NCI-H748 treated with DMSO at 0.1 percent for 48 hours (cell line): ENCODE measurements at regions not wholly inside any gene's neighbourhood (a gene's known extent, or its start where the extent isn't known, plus 50 kb on each side); places are given as distances from the start of the nearest gene placed in this dataset.
A peak's percentile ranks its signal among the peaks of the same experiment; 100 is the strongest.
"Not testable (repeated sequence)": the region's sequence is repeated elsewhere in the genome, so short reads cannot be mapped to it uniquely, and the experiment has no call there.

Experiments
- DNase-seq: peaks from one replicate; lab custom pipeline; 2025; lab: John Stamatoyannopoulos, UW

- DNase-seq, result no peak
These were observed 361.3 kb upstream of the MTNR1B start for GRCh38 chr11:92607969-92608722.

- no peak for DNase-seq
These were observed 358.3 kb upstream of the MTNR1B start for GRCh38 chr11:92611157-92611556.

DNA sequence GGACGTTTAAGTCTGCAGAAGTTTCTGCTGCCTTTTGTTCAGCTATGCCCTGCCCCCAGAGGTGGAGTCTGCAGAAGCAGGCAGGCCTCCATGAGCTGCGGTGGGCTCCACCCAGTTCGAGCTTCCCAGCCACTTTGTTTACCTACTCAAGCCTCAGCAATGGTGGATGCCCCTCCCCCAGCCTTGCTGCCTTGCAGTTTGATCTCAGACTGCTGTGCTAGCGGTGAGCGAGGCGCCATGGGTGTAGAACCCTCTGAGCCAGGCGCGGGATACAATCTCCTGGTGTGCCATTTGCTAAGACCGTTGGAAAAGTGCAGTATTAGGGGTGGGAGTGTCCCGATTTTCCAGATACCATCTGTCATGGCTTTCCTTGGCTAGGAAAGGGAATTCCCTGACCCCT, 351.4 kb upstream of the MTNR1B start:
- not testable (repeated sequence) for DNase-seq

DNA sequence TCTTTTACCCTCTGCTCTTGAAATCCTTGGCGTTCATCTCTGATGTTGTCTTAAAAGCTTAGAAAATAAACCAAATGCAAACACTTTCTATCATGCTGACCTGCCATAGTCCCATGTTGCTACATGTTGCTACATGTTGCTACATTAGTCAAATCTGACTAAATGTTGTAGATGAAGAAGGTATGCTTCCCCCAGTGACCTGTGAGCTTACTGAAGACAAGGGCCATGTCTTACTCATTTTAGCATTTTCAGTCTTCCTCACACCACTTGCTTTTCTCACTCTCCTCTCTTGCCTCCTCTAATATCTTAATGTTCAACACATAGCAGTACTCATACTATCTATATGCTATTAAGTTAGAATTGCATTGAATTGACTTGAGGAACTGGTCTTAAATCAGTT, 346.4 kb upstream of the MTNR1B start:
- DNase-seq, result no peak

DNA sequence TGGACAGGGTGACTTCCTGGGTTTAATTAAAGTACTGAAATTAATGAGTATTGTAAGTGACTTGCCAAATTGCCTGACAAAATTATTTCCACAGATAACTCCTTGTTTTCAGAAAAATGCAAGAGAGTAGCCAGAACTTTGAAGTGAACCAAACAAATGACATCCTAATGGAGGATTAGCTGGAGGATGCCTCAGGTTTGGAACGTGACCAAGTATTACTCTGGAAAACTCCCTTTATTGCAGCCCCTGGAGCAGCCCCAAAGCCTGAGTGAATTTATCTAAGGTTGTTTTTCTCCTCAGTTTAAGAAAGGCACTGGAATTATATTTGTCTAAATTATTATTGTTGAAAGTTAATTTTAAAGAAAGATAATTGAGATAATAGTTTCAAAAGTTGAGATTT, 343.6 kb upstream of the MTNR1B start:
- no peak for DNase-seq

DNA sequence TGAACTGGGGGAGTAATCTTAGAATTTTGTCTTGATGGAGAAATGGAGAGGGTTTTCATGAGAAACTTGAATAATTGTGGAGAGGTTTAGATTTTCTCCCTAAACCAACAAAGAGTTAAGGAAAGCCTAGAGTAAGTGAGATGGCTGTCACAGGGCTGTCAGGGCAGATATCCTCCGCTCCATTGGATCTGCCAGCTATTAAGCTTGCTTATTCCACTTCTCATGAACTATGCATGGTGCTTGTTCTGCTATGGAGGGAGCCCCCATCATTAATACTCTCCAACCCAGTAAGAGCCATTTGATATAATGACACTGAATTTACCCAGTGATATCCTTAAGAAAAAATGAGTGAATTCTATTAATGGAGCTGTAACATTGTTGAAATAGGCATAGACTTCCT, 342.8 kb upstream of the MTNR1B start:
- DNase-seq, result no peak

- DNase-seq, result no peak
These were observed 341.7 kb upstream of the MTNR1B start for GRCh38 chr11:92627615-92628256.

- peak; percentile 92 for DNase-seq
These were observed 340.8 kb upstream of the MTNR1B start for GRCh38 chr11:92628401-92629292.

DNA sequence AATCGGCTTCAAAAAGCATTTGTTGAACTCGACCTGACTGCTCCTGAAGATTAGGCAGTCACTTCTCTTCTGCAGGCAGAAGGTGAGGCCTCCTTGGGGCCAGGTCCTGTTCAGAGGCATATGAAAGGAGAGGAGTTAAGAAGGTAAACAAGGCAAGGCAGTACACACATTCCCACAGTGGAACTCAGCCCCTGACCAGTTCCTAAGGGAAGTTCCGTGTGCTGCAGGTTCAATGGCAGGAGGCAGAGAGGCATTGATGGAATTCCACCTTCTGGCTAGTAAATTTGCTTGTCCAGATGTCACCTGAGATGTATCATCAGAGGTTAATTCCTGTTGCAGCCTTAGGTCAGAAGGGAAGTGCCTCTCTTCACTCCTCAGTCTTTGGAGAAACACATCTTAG, 337.0 kb upstream of the MTNR1B start:
- no peak for DNase-seq

GRCh38 chr11:92633820-92634219, 335.6 kb upstream of the MTNR1B start:
- no peak for DNase-seq

DNA sequence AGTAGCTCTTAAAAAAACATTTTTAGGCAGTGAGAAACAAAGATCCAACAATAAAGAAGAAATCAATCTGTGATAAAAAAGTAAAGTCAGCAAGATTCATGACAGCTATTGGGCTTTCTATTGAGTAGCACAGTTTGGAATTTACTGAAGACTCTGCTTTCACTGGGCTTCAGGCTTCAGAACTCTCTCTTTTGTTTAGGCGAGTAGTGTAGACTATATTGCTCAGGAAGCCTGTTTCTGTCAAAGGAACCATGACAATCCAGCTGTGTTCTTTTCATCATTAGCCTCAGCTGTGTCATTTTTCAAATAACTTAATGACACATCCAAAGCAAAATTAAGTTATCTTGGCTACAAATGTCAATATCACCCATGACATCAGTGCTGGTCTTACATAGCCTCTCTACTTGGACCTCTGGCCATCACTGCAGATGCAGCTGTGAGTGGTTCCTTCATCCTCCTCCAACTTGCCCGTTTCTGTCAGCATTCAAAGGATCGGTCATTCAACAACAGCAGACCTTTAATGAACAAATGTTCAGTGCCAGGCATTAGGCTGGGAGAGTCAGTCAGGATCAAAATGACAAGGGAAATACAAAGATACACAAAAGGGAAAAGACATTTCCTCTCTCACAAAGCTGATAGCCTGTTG, 332.8 kb upstream of the MTNR1B start:
- DNase-seq, result no peak

DNA sequence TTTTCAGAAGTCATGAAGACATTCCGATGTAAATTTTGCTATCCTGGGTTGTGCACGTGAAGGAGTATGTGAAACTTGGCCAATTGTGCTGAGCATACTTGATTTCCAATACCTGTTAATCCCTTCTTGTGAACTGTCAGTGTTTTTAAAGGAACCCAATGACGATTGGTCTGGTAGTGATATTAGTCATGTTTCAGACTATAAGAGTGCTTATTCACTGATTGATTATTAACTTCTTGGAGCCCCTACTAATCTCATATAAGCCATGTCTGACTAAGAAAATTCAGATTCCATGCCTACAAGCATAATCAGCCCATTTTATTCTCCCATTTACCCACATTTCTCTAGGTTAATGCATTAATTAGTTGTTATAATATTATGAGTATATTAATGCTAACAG, 330.8 kb upstream of the MTNR1B start:
- no peak for DNase-seq

DNA sequence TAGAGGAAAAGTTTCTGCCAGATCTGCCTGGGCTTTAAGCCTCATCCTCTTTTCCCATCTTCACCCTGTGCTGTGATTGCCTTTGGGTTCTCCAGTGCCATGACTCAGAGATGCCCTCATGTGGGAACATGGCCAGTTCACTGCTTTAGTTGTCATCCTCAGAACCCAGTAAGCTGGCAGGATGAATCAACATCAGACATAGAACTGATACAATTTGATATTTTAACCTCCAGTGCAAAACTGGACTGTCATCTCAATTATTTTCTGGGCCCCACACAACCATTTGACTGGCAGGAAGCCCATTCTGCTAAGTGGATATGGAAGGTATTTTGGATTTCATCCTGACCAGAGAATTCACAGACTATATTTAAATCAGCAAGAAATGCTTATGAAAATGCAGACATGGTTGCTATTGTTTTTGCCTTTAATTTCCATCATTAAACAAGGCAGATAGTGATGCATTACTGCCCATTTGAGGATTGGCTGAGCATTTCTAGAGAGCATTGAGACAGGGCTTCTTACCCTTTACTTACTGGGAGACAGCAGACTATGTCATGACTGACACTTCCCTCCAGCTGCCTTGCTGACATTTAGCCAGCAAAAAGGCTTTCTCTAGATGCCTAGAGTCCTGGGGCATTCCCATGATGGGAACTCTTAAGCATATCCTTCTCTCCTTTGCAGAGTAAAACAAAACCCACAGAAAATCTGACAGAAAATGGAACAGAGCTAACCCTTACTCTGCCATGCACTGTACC, 327.1 kb upstream of the MTNR1B start:
- no peak for DNase-seq

- no peak for DNase-seq
These were observed 325.6 kb upstream of the MTNR1B start for GRCh38 chr11:92643827-92644226.

GRCh38 chr11:92644595-92645445, 324.6 kb upstream of the MTNR1B start:
- DNase-seq, result peak; percentile 59

GRCh38 chr11:92651159-92651558, 318.3 kb upstream of the MTNR1B start:
- no peak for DNase-seq

GRCh38 chr11:92653454-92653853, 316.0 kb upstream of the MTNR1B start:
- DNase-seq, result no peak

GRCh38 chr11:92656783-92657182, 312.7 kb upstream of the MTNR1B start:
- no peak for DNase-seq

DNA sequence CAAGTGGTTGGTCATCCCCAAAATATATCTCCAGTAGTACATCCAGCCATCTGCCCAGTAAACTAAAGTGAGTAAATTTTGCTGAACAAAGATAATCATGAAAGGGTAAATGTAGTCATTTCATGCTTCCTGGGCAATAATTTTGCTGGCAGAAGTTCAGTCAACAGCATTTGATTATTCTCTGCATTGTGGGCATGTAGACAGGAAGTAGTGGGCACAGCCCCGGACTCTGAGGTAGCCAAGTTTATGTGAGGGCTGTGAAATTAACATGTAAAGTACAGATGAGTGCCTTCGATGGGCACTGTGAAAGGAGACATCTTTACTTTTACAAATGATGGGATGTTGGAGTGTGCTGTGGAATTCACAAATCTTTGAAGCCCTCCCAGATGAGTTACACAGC, 312.2 kb upstream of the MTNR1B start:
- no peak for DNase-seq

DNA sequence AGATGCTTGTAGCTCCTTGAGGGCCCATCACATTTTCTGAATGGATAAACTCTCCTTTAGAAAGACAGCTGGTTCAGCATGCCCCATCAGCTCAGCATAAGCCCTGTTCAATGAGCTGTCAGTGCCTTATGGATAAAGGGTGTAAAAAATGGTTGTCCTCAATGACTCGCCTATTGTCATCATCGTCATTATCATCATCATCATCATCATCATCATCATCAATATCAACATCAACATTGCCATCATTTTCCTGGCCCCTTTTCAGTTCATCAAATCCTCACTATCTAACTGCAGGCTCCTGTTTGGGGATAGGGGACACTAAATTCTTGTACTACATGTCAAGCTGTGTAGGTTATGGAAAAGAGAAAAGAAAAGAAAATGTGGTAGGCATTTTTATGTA, 310.7 kb upstream of the MTNR1B start:
- DNase-seq, result no peak

DNA sequence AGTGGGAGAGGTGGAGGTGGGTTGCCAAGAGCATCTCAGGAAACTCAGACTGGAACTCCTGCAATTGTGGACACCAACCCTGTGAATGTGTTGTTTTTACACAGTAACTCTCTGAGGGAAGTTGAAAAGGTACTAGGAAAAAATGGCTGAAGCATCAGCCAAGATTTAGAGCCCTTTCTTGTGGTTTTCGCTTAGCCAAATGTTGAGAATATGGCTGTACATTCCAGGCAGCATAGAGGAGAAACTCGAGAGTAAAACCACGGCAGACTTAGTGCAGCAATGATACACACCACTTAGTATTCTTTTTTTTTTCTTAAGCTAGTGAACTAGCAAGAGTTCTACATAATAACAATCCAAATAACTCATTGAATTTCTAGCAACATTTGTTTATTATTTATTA, 309.7 kb upstream of the MTNR1B start:
- DNase-seq, result no peak
